A549 (cell line): ENCODE measurements at regions not wholly inside any gene's neighbourhood (a gene's known extent, or its start where the extent isn't known, plus 50 kb on each side); places are given as distances from the start of the nearest gene placed in this dataset.

Source experiments
- CEBPB ChIP-seq, 2 experiments: fragments of >200 bp in 1 of 2; sonication (Bioruptor Twin) in 1 of 2; formaldehyde crosslinking in 1 of 2; IDR thresholded peaks; 2 replicates each; pipeline ENCODE4 v1.6.1; 2012 to 2016
- POLR2A ChIP-seq: IDR thresholded peaks from 2 replicates; pipeline ENCODE4 v1.6.1; 2012; ENCODE audit warnings: mild to moderate bottlenecking, low read length
- TF ChIP-seq, protein P1 (sequence below): fragments of 200-600 bp; sonication (generic); IDR thresholded peaks from 2 replicates; pipeline ENCODE4 v1.6.1; 2016; ENCODE audit warnings: antibody characterized with exemption, mild to moderate bottlenecking, moderate library complexity
- TF ChIP-seq, protein P2 (sequence below): fragments of >200 bp; sonication (Bioruptor Twin); formaldehyde crosslinking; IDR thresholded peaks from 3 replicates; pipeline ENCODE4 v1.5.1; 2016
- TF ChIP-seq, protein P3 (sequence below): fragments of 450-650 bp; IDR thresholded peaks from 2 replicates; pipeline ENCODE4 v1.6.1; 2014; ENCODE audit warnings: antibody characterized with exemption
- TF ChIP-seq, protein P4 (sequence below): fragments of >200 bp; sonication (Bioruptor Twin); formaldehyde crosslinking; IDR thresholded peaks from 3 replicates; pipeline ENCODE4 v1.6.1; 2016
- TF ChIP-seq, protein P5 (sequence below): IDR thresholded peaks from 2 replicates; pipeline ENCODE4 v1.6.1; 2012

DNA sequence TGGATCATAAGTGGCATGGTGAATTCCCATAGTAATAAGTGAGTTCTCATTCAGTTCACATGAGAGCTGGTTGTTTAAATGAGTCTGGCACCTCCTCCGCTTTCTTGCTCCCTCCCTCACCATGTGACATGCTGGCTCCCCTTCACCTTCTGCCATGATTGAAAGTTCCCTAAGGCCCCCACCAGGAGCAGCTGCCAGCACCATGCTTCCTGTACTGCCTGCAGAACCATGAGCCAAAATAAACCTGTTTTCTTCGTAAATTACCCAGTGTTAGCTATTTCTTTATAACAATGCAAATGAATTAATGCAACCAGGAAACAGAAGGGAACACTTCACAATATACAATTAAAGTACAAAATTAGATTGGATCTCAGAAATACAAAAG, 257.0 kb downstream of the MREG start:
- TF ChIP-seq, protein P1, sequence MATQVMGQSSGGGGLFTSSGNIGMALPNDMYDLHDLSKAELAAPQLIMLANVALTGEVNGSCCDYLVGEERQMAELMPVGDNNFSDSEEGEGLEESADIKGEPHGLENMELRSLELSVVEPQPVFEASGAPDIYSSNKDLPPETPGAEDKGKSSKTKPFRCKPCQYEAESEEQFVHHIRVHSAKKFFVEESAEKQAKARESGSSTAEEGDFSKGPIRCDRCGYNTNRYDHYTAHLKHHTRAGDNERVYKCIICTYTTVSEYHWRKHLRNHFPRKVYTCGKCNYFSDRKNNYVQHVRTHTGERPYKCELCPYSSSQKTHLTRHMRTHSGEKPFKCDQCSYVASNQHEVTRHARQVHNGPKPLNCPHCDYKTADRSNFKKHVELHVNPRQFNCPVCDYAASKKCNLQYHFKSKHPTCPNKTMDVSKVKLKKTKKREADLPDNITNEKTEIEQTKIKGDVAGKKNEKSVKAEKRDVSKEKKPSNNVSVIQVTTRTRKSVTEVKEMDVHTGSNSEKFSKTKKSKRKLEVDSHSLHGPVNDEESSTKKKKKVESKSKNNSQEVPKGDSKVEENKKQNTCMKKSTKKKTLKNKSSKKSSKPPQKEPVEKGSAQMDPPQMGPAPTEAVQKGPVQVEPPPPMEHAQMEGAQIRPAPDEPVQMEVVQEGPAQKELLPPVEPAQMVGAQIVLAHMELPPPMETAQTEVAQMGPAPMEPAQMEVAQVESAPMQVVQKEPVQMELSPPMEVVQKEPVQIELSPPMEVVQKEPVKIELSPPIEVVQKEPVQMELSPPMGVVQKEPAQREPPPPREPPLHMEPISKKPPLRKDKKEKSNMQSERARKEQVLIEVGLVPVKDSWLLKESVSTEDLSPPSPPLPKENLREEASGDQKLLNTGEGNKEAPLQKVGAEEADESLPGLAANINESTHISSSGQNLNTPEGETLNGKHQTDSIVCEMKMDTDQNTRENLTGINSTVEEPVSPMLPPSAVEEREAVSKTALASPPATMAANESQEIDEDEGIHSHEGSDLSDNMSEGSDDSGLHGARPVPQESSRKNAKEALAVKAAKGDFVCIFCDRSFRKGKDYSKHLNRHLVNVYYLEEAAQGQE: no peak
- TF ChIP-seq, protein P2, sequence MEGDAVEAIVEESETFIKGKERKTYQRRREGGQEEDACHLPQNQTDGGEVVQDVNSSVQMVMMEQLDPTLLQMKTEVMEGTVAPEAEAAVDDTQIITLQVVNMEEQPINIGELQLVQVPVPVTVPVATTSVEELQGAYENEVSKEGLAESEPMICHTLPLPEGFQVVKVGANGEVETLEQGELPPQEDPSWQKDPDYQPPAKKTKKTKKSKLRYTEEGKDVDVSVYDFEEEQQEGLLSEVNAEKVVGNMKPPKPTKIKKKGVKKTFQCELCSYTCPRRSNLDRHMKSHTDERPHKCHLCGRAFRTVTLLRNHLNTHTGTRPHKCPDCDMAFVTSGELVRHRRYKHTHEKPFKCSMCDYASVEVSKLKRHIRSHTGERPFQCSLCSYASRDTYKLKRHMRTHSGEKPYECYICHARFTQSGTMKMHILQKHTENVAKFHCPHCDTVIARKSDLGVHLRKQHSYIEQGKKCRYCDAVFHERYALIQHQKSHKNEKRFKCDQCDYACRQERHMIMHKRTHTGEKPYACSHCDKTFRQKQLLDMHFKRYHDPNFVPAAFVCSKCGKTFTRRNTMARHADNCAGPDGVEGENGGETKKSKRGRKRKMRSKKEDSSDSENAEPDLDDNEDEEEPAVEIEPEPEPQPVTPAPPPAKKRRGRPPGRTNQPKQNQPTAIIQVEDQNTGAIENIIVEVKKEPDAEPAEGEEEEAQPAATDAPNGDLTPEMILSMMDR: no peak
- TF ChIP-seq, protein P3, sequence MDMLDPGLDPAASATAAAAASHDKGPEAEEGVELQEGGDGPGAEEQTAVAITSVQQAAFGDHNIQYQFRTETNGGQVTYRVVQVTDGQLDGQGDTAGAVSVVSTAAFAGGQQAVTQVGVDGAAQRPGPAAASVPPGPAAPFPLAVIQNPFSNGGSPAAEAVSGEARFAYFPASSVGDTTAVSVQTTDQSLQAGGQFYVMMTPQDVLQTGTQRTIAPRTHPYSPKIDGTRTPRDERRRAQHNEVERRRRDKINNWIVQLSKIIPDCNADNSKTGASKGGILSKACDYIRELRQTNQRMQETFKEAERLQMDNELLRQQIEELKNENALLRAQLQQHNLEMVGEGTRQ: no peak
- TF ChIP-seq CEBPB (IDR thresholded peaks at IDR 0.05) (no peak), POLR2A (no peak)
- TF ChIP-seq, protein P4, sequence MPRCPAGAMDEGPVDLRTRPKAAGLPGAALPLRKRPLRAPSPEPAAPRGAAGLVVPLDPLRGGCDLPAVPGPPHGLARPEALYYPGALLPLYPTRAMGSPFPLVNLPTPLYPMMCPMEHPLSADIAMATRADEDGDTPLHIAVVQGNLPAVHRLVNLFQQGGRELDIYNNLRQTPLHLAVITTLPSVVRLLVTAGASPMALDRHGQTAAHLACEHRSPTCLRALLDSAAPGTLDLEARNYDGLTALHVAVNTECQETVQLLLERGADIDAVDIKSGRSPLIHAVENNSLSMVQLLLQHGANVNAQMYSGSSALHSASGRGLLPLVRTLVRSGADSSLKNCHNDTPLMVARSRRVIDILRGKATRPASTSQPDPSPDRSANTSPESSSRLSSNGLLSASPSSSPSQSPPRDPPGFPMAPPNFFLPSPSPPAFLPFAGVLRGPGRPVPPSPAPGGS: no peak
- TF ChIP-seq, protein P5, sequence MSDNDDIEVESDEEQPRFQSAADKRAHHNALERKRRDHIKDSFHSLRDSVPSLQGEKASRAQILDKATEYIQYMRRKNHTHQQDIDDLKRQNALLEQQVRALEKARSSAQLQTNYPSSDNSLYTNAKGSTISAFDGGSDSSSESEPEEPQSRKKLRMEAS: no peak
